ACHN (cell line): ENCODE measurements at regions not wholly inside any gene's neighbourhood (a gene's known extent, or its start where the extent isn't known, plus 50 kb on each side); places are given as distances from the start of the nearest gene placed in this dataset.

Source experiments
- DNase-seq: peaks from one replicate; pipeline ENCODE4 v3.0.0-alpha.2; 2015
- in situ Hi-C: cut with HindIII; loops from 2 replicates; pipeline ENCODE4 v1.10.0; 2017; ENCODE audit warnings: low sequenced_read_pairs, low pct_ligation_motif_present, low pct_unique_long_range_greater_than_20kb

DNA sequence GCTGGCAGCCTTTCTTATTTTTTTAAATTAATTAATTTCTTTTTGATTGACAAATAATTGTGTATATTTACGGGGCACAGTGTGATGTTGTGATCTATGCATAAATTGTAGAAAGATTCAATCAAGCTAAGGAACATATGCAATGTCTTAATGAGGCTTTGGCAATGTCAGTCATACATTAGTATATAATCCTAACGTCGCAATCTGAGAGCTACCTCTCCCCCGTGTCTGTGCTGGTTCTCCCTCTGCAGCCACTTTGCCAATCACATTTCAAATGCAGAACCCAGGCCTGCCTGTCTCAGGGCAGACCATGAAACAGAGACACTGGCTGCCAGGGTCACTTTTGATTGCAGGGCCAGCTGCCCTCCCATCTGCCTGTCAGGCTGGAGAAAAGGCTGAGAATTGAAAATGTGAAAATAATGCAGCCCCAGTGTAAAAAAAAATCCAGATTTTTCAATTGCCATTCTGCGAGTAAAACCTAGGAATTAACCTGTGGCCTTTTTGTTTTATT is 56.3 kb downstream of the SLC24A2 start:
- DNase-seq: no peak
- in situ Hi-C loops: no loop called here

DNA sequence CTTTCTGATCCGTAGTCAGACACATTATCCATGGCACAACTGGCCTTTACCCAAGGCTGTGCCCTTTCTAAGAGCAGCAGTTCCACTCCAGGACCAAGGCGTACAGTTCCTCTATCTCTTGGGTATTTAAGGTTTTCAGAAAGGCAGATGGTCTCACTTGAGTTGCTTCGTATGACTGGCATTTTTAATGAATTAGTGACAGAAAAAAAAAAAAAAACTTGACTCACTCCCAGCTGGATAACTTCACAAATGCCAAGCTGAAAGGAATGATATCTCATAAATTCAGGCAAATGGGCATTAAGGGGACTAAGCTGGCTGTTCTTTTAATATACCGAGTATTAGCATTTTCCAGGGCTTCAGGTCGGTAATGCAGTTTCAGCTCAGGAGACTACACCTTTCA is 60.7 kb downstream of the SLC24A2 start:
- in situ Hi-C loops: no loop called here
- no peak for DNase-seq

DNA sequence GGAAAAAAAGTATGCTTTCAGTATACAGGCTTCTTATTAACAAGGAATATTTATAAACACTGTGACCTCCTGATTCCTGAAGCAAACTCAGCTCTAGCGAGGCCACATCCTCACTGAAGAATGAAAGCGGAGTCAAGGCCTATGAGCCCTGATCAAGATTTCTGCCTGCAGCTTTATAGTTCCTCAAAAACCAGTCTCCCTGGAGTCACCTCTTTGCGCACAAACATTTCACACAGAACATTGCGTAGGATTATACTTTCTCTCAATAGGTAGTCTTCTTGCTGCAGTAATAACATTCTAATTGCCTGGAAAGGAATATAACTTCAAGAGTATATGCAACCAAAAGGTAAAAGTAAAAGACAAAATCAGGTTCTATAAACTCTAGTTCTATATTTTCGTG is 62.9 kb downstream of the SLC24A2 start:
- no peak for DNase-seq

DNA sequence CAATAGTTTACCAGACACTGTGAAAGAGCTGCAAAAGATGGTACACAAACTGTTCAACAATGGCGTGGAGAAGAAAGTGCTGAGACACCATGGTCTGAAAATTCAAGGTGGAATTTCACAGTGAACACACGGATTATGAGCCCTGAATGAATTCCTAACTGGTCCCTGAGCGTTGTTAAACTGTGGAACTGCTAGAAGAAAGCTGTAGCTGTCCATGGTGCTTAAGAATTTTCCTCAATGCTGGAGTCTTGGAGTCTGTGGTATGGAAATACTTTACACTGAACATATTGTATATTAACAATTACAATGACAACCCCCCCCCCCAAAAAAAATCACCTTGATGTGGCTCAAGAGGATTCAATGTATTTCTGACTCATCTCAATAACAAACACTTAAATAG is 68.5 kb downstream of the SLC24A2 start:
- in situ Hi-C loops: no loop called here
- DNase-seq: peak; percentile 54

More for the DNA sequence above, 62.9 kb downstream of the SLC24A2 start:
- in situ Hi-C loops: no loop called here

DNA sequence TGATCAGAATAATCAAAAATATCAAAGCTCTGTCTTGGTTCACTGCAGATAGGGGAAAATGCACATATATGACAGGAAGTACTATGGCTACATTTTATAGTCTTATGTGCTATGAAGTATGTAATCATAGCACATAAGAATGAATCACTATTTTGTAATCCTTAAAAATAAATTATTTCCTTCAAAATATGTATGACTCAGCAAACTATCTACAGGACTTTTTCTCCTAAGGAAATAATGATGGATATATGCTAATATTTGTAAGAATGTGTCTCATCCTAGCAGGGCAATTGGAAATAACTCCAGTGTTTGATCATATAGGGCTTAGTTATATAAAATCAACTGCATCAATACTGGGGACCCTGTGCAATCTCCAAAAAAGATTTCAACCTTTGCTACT is 85.1 kb downstream of the SLC24A2 start:
- in situ Hi-C loops: no loop called here
- DNase-seq: no peak

DNA sequence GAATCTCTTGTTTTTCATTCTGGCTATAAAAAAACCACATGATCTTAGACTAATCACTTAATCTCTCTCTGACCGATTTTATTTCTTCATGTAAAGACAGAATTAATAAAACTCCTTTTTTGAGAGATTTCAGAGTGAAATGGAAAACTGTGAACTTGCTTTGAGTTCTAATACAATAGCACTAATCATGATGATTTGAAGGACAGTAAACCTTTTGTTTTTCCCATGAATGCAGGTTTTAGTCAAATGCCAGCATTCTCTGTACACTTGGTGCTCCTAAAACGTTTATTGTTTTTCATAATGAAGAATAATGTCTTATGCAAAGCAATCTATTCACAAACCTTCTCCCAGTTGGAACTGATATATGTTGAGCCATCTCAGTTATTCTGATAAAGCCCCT is 86.8 kb downstream of the SLC24A2 start:
- DNase-seq: no peak
- in situ Hi-C loops: no loop called here

DNA sequence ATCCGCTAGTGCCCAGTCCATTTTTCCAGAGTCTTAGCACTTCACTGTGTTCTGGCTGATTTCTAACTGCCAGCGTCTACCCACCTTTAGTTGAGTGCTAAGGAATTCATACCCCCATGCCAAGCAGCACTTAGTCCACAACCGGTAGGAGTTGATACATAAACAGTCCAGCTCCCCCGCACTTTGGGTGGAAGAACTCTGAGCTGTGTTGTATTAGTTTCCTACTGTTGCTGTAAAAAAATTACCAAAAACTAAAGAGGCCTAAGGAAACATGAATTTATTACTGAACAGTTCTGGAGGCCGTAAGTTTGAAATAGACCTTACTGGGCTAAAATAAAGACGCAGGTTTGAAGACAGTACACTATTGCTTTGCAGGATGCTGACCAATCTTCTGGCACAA is 87.6 kb downstream of the SLC24A2 start:
- in situ Hi-C loops: no loop called here
- DNase-seq: no peak

DNA sequence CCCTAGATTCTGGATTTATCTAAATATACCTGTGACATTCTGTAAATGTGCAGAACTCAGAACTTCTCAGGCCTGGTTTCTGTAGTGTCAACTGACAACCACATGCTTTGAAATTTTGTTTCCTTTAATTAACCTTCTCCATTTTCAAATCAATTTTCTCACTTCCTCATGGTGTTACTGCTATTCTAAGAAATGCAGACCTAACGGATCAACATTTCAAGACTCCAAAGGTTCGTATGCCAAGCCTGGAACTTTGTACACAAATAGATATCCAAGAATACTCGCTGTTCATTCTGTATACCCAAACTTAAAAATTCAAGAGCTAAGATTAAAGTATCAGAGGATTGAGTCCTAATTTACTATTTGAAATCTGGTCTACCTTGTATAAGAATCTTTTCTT is 88.1 kb downstream of the SLC24A2 start:
- DNase-seq: no peak
- in situ Hi-C loops: no loop called here

DNA sequence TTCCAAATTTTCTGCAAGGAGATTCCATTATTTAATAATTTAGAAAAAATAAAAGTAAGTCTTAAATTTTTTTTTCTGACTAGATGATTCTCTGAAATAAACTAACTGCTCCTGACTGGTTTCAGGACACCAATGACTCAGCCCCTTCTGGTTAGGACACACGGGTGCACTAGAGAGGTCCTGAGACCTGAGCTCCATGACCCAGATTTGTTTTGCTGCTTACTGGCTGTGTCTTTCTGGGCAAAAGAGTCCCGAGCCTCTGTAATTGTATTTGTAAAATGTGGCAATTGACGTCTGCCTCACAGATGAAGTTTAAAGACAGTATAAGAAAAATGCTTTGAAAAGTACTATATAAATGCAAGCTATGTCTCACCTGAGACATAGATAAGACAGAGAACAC is 89.1 kb downstream of the SLC24A2 start:
- in situ Hi-C loops: no loop called here
- DNase-seq: no peak

DNA sequence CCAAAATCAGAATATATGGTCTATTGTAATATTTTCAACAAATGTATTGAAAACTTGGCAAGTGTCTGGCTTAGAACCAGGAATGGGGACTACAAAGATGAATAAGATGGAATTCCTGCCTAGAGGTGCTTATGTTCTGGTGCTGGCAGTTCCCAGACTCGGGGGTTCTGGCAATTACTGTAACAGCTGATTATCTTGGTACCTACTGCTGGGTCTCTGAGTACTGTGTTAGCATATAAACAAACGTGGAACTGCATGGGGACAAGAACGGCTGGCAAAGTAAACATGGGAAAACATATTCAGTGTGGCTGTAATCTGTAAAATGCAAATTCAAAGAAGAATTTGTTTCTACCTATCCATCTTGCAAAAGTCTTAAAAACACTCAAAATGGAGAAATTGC is 89.9 kb downstream of the SLC24A2 start:
- DNase-seq: no peak
- in situ Hi-C loops: no loop called here

DNA sequence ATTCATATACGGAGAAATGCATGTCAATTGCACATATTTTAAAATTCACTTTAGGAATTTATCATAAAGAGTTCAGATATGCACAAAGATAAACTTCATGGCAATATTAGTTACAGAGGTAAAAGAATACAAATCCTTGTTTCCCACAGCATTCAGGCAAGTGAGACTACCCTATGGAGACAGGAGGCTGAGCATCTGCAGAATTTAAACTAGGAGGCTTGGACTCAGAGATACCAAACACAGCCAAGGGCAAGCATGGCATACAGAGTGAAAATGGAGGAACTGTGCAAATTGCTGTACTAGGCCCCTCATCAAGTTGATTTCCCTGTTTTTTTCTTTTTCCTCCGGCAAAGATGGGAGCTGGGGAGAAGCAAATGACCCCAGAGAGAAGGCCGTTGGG is 94.2 kb downstream of the SLC24A2 start:
- in situ Hi-C loops: no loop called here
- no peak for DNase-seq

DNA sequence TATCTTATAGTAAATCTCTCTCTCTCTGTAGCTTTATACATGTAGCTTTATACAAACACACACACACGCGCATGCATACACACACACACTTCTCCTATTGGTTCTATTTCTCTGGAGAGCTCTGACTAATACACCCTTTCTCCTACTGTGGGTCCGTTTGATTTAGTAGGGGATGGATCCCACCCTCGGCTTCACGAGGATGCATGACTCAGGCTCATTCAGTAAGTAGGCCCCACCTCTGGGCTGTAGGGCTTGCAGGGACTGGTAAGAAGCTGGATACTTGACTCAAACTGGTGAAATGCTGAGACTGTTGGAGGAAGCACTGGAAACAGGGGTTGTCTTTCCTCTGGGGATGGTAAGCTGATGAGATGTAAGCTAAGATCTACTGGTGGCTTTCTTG is 98.7 kb downstream of the SLC24A2 start:
- DNase-seq: no peak
- in situ Hi-C loops: no loop called here

DNA sequence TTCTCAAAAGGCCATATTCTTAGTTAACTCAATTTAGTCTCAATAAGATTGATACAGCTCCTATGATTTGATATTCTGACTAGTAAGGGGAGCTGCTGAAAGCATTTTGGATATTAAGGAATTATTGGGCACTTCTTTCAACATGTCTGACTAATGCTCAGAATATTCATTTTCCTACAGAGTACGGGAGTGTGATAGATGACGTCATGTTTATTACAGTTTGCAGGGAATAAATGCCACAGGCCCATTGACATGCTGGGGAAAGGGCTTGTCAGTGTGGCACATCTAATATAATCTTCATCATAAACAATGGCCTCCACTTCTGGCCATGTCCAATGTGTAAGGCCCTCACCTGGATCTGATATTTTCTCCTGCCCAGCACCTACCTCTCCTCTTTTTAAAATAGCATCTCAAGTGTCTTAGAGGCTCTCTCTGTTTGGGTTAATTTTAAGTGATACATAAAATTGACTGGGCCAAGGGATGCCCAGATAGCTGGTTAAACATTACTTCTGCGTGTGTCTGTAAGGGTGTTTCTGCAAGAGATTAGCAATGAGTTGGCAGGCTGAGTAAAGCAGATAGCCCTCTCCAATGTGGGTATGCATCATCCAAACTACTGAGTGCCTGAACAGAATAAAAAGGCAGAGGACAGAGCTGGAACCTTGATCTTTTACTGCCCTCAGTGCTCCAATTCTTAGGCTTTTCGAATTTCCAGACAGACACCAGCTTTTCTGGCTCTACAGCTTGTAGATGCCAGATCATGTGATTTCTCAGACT is 99.3 kb downstream of the SLC24A2 start:
- in situ Hi-C loops: no loop called here
- no peak for DNase-seq

DNA sequence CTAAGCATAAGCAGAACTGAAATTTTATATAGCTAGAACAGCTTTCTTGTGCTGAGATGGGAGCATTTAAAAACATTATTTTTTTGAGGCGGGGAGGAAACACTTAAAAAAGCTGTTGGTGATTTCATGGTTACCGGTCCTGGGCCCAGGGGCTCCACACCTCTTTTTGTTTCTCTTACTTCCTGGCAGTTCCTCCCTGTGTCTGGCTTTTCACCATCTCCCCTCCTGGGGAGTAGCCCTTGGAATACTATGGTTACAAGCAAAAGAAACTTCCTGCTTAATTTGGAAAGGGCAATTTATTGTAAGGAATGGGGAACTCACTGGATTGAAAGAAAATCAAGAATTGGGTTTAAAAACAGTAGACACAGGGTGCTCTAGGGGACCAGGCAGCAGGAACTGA is 105.1 kb downstream of the SLC24A2 start:
- no peak for DNase-seq
- in situ Hi-C loops: no loop called here

DNA sequence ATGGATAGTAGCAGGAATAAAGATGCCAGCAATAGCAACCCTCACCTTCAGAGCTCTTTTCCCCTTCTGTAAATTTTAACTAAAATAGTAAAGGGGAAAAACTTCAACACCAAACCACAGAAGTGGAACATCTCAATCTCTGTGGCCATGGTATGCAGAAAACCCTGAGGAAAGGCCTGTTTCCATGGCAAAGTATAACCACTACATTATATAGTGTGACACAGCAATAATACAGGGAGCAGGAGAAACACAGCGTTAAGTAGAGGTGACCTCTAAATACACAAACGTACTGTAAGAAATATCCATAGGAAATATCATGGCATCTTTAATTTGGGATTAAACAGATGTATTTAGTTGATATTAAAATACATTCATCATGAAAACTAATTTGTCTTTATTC is 106.4 kb downstream of the SLC24A2 start:
- in situ Hi-C loops: no loop called here
- no peak for DNase-seq

DNA sequence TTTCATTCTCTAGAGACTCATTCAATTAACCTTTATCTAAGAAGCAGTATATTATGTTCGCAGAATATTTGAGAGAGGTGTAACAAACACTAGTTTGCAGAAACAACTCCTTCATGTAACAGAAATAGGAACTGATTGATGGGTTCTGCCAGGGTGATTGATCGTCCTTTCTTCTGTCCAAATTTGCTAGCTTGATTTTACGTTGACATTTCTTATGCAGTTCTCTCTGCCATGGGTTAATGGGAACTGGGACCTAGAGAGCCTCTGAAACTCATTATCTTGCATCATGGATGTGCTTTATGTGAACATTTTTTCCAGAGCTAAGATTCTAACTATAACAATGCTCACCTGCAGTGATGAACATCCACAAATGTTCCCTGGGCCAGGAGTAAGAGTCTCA is 107.0 kb downstream of the SLC24A2 start:
- no peak for DNase-seq
- in situ Hi-C loops: no loop called here

DNA sequence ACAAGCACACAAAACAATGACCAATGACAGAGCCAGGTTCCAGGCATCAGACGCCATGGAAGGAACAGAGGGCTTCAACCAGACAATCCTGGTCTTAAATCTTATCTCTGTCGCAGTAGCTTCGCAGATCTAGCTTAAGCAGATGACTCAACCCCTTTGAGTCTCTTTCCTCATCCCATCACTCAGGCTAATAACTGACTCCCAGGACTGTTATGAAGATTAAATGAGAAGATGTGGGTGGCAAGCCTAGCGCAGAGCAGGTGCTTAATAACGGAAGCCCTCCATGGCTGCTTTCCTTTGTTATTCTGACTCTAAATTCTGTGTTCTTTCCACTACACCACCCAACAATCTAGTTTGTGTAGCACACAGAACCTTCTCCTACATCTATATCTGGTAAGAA is 110.9 kb downstream of the SLC24A2 start:
- no peak for DNase-seq
- in situ Hi-C loops: no loop called here

DNA sequence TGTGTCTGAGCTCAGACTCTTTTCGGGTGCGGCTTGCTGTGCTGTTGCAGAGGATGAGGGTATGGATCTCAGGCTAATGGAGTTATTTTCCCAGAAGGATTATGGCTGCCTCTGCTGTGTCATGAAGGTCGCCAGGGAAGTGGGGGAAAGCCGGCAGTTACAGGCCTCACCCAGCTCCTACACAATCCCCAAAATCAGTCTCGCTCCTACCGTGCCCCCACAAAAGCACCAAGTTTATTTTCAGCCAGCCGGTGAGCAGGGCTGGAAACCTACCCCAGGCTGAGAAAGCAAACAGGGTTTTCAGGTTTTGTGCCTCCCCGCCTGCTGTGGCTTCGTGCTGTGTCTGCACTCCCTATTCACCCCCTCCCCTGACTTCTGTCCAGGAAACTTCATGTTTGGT is 113.3 kb downstream of the SLC24A2 start:
- no peak for DNase-seq
- in situ Hi-C loops: no loop called here

DNA sequence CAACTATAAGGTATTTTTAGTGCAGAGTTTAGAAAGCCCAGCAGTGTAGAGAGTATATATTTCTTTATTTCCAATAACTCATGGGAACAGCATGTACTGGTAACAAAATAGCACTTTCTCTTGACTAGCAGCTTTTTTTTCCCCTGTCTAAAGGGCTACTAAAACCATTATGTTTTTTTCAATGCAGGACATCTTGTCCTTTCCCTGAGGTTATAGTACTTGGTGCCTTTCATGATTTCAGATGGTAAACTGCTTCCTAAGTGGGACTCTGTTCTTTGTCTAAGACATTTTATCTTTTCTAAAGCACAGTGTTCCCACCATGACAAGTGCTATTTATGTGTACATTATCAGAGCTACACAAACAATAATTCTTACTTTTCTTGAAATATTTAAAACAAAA is 122.3 kb downstream of the SLC24A2 start:
- in situ Hi-C loops: no loop called here
- DNase-seq: no peak

DNA sequence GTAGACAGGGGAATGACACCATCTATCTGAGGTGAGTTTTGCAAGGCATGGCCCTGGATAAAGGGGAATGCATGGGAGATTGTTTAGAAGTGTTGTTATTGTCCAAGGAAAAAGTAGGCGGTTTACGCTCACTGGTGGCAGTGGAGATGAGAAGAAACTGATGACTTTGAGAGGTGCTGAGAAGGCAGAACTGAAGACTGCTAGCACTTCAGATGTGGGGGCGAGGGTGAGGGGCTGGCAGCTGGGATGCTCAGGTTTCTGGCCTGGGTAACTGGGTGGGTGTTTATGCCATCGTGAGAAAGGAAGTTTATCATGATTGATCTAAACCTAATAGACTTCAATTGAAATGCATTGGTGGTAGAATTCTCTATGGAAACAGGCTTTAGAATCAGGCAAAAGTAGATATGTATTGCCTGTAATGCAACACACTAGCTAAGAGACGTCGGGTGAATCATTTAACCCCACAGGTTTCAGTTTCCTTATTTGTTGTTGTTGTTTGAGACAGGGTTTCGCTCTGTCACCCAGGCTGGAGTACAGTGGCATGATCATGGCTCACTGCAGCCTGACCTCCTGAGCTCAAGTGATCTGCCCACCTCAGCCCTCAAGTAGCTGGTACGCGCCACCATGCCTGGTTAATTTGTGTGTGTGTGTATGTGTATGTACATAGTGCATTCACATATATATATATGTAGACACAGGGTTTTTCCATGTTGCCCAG is 123.5 kb downstream of the SLC24A2 start:
- no peak for DNase-seq
- in situ Hi-C loops: no loop called here
